ENCODE measurements at regions not wholly inside any gene's neighbourhood (a gene's known extent, or its start where the extent isn't known, plus 50 kb on each side); places are given as distances from the start of the nearest gene placed in this dataset.
"Not testable (repeated sequence)": the region's sequence is repeated elsewhere in the genome, so short reads cannot be mapped to it uniquely, and the experiment has no call there.

DNA sequence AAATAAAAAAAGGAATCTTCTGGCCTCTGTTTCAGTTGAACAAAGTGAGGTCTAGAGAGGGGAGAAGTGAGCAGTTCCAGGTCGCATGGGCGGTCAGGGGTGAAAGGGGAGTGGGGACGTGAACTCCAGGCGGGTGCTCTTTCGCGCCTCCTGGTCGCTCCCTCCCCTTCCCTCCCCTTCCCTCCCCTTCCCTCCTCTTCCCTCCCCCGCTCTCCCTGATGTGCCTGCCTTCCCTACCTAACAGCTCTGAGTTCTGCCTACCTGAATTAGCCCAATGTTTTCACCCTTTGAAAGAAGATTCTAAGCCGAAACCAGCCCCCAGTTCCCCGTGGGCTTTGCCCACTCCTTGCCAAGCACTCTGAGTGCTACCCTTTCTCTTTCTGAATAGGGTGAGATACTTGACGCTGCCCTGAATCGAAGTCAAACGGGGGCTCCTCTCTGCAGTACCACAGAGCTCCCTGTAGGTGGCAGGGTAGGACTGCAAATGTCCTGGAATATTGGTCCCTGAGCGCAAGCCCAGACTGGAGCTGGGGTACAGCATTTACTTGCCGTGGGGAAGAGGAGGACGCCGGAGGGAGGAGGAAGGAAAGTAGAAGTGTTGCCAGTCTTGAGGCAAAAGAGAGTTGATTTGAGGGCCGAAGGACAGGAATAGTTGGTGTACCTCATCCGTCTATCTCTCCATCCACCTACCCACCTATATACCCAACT lies 214.4 kb downstream of the NPIPA7 start:
- H3K36me3 ChIP-seq; H3K9me3 ChIP-seq; H3K4me3 ChIP-seq; H3K27me3 ChIP-seq; intact Hi-C loops (cut with DNase I); H3K4me1 ChIP-seq; H3K9ac ChIP-seq (ENCODE audit: low read depth in 2 of 2, low read length in 2 of 2); H3K27ac ChIP-seq: not testable (repeated sequence)
- TF ChIP-seq, protein P1, sequence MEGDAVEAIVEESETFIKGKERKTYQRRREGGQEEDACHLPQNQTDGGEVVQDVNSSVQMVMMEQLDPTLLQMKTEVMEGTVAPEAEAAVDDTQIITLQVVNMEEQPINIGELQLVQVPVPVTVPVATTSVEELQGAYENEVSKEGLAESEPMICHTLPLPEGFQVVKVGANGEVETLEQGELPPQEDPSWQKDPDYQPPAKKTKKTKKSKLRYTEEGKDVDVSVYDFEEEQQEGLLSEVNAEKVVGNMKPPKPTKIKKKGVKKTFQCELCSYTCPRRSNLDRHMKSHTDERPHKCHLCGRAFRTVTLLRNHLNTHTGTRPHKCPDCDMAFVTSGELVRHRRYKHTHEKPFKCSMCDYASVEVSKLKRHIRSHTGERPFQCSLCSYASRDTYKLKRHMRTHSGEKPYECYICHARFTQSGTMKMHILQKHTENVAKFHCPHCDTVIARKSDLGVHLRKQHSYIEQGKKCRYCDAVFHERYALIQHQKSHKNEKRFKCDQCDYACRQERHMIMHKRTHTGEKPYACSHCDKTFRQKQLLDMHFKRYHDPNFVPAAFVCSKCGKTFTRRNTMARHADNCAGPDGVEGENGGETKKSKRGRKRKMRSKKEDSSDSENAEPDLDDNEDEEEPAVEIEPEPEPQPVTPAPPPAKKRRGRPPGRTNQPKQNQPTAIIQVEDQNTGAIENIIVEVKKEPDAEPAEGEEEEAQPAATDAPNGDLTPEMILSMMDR (IDR thresholded peaks at IDR 0.05) = peak; percentile 61
- peak; percentile 30 for DNase-seq

DNA sequence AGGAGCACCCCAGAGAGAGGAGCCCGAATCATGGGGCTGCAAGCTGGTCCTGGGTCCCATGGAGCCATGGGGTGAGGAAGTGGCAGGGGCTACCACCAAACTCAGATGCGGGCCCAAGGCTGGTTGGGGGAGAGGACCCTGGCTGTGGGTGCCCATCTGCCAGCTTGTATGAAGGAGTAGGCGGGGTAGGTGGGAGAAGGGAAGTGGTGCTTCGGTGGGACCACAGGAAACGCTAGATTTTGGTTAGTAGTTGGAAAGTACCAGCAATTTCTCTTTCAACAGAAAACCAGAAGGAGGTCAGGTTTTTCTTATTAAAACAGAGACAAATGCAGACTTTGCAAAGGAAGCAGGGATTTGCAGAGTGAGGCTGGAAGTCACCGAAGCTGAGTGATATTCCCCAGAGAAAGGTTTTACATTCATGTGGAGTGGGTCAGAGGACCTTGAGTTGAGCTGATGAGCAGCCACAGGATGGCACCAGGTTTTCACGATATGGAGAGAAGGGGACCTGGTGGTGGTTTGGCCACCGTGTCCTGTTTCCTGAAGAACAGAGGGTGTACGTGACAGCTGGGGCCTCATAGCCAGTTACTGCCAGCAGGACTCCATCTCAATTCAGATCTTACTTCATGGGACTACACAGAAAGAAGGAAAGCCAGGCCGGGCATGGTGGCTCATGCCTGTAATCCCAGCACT lies 216.2 kb downstream of the NPIPA7 start:
- H3K4me1 ChIP-seq; H3K4me3 ChIP-seq; intact Hi-C loops (cut with DNase I): not testable (repeated sequence)

DNA sequence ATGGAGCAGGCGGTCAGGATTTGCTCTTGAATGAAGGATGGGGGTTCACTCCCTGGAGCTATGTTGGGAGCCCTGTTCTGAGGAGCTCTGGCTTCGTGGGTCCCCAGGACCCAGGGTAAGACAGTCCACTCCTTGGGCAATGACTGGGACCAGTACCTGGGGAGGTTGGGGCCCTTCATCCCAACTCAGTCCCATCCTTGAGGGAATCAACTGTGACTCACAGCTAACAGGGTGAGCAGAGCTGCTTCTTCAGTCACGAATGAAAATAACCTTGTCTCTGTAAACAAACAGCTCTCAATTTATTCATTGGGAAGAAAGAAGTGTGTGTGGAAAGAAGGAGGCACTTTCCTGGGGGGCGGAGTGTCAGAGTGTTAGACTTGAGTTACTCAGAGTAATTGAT lies 222.3 kb downstream of the NPIPA7 start:
- H3K4me1 ChIP-seq; DNase-seq; H3K4me3 ChIP-seq; H3K27me3 ChIP-seq; intact Hi-C loops (cut with DNase I); H3K27ac ChIP-seq; H3K9ac ChIP-seq (ENCODE audit: low read depth in 2 of 2, low read length in 2 of 2); H3K9me3 ChIP-seq; H3K36me3 ChIP-seq: not testable (repeated sequence)

More for the DNA sequence above, 216.2 kb downstream of the NPIPA7 start:
- H3K9me3 ChIP-seq; H3K27me3 ChIP-seq; H3K36me3 ChIP-seq; H3K9ac ChIP-seq (ENCODE audit: low read depth in 2 of 2, low read length in 2 of 2); DNase-seq; H3K27ac ChIP-seq: not testable (repeated sequence)

DNA sequence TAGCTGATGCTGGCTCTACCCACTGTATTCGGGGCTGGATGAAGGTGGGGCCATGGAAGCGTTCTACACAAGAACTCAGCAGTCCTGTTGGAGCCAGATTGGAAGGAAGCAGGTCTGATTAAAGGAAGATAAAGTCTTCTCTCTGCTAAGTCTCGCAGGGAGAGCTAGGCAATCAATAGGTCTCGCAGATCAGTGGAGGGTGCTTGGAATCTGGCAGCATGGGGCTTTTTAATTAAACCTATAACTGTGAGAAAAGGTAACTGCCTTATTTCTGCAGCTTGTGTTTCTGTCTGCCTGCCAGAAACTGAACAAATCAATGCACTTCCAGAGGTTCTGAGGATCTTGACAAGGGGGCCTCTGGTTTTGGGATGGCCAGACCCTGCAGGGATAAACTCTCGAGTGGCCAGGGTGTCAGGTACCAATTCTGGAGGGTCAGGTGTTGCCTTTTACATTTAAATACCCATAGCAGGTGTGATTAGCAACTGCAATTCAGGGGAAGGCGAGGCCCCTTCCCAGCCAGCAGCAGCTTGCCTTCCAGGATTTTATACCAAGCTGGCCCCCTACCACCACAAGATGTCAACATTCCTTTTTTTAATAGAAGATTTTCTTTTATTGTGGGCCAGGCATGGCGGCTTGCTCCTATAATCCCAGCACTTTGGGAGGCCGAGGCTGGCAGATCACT lies 228.6 kb downstream of the NPIPA7 start:
- H3K4me1 ChIP-seq; H3K36me3 ChIP-seq; DNase-seq; H3K27ac ChIP-seq; H3K27me3 ChIP-seq; H3K9me3 ChIP-seq; H3K4me3 ChIP-seq; intact Hi-C loops (cut with DNase I); H3K9ac ChIP-seq (ENCODE audit: low read depth in 2 of 2, low read length in 2 of 2): not testable (repeated sequence)

DNA sequence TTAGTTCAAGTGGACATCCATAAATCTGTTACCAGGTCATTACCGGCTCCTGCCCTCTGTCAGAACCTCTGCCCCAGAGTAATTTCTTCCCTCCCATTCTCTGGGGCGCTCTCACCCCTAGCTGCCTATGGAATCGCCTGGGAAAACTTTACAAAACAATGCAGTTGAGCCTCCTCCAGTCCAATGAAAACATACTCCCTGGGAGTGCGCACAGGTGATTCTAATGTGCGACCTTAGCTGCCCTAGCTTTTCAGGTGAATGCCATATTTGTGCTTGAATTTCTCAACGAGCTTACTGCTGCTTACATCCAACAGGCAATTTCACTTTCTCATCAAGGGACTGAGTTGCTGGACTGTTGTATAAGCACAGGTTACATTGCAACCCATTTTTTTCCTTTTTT lies 230.7 kb downstream of the NPIPA7 start:
- H3K27ac ChIP-seq; H3K9ac ChIP-seq (ENCODE audit: low read depth in 2 of 2, low read length in 2 of 2); H3K9me3 ChIP-seq; H3K27me3 ChIP-seq; H3K4me1 ChIP-seq; DNase-seq; H3K4me3 ChIP-seq; H3K36me3 ChIP-seq; intact Hi-C loops (cut with DNase I): not testable (repeated sequence)

DNA sequence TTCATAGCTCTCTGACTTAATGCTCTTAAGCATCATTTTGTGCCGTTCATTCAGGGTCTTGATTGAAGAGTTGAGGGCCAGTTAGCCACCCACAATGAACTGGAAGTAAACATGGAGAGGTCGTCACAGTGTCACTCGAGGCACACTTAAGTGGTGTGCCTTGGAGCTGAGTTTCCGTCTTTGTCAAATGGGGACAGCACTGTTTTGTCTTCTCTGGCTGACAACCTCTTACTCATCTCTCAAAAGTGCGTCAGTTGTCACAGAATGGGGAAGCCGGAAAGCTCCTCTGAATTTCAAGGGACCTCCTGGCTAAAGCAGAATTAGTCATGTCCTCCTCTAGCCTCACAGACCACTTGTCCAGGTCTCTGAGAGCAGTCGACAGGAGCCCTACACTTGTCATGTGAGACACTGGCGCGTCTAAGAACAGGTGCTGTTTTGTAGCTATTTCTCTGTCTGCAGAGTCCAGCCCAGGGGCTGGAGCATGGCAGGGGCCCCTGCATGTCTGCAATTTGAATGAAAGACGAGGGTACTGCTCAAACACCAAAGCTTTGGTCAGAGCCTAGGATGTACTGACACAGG lies 231.5 kb downstream of the NPIPA7 start:
- DNase-seq; H3K36me3 ChIP-seq; H3K9me3 ChIP-seq; H3K27ac ChIP-seq; H3K4me1 ChIP-seq; H3K27me3 ChIP-seq; intact Hi-C loops (cut with DNase I); H3K9ac ChIP-seq (ENCODE audit: low read depth in 2 of 2, low read length in 2 of 2); H3K4me3 ChIP-seq: not testable (repeated sequence)

DNA sequence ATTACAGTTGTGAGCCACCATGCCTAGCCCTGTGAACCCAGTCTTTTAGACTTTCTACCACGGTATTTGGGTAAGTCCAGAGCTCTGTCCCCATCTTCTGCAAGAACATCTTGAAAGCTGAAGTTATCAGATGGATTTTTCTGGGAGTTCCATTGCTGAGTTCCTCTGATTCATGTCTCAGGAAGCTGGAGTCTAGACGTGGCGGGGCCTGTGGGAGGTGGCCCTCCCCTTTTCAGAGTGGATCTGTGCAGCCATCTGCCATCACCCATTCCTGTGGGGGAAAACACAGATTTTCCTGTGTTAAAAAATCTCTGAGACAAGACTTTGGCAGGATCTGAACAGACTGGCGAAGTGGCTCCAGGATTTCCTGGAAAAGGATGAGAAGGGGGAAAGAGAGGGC lies 234.3 kb downstream of the NPIPA7 start:
- intact Hi-C loops (cut with DNase I); H3K27ac ChIP-seq; H3K4me1 ChIP-seq; DNase-seq; H3K9me3 ChIP-seq; H3K4me3 ChIP-seq; H3K36me3 ChIP-seq; H3K9ac ChIP-seq (ENCODE audit: low read depth in 2 of 2, low read length in 2 of 2); H3K27me3 ChIP-seq: not testable (repeated sequence)

DNA sequence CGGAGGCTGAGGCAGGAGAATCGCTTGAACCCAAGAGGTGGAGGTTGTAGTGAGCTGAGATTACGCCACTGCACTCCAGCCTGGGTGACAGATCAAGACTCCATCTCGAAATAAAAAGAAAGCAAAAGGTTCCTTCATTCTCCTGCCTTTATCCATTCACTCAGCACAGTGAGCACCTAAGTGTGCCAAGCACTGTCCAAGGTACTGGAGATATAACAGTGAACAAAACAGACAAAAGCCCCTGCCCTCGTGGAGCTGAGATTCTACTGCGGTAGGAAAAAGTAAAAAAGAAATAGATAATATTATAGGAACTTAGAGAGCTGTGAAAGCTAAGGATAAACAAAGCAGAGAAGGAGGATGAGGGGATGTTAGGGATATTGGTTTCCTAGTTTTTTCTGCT lies 235.5 kb downstream of the NPIPA7 start:
- H3K9ac ChIP-seq (ENCODE audit: low read depth in 2 of 2, low read length in 2 of 2); DNase-seq; H3K27ac ChIP-seq; H3K9me3 ChIP-seq; H3K36me3 ChIP-seq; intact Hi-C loops (cut with DNase I); H3K27me3 ChIP-seq; H3K4me1 ChIP-seq; H3K4me3 ChIP-seq: not testable (repeated sequence)

DNA sequence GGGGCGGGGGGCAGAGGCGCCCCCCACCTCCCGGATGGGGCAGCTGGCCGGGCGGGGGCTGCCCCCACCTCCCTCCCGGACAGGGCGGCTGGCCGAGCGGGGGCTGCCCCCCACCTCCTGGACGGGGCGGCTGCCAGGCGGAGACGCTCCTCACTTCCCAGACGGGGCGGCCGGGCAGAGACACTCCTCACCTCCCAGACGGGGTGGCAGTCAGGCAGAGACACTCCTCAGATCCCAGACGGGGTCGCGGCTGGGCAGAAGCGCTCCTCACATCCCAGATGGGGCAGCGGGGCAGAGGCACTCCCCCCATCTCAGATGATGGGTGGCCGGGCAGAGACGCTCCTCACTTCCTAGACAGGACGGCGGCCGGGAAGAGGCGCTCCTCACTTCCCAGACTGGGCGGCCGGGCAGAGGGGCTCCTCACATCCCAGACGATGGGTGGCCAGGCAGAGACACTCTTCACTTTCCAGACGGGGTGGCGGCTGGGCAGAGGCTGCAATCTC lies 240.1 kb downstream of the NPIPA7 start:
- H3K27me3 ChIP-seq; H3K9ac ChIP-seq (ENCODE audit: low read depth in 2 of 2, low read length in 2 of 2); intact Hi-C loops (cut with DNase I); DNase-seq; H3K4me3 ChIP-seq; H3K36me3 ChIP-seq; H3K9me3 ChIP-seq; H3K27ac ChIP-seq; H3K4me1 ChIP-seq: not testable (repeated sequence)

DNA sequence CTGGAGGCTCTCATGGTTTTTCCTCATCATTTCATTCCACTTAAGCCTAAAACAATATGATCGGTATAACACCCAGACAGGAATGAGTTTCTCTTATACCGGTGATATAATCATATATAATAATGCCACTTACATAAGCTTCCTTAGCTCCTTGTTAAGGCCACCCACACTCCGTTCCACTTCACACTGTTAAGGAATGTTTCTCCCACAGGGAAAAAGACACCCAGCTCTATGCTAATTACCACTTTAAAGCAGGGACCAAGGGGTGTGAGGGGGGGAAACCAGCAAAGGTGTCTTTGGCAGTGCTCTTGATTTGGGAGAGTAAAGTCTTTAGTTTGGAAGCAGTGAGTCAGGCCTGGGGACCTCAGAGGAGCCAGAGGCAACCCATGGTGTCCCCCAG lies 245.4 kb downstream of the NPIPA7 start:
- H3K27ac ChIP-seq; H3K4me1 ChIP-seq; H3K4me3 ChIP-seq; H3K9me3 ChIP-seq; H3K36me3 ChIP-seq; intact Hi-C loops (cut with DNase I); DNase-seq; H3K9ac ChIP-seq (ENCODE audit: low read depth in 2 of 2, low read length in 2 of 2); H3K27me3 ChIP-seq: not testable (repeated sequence)

DNA sequence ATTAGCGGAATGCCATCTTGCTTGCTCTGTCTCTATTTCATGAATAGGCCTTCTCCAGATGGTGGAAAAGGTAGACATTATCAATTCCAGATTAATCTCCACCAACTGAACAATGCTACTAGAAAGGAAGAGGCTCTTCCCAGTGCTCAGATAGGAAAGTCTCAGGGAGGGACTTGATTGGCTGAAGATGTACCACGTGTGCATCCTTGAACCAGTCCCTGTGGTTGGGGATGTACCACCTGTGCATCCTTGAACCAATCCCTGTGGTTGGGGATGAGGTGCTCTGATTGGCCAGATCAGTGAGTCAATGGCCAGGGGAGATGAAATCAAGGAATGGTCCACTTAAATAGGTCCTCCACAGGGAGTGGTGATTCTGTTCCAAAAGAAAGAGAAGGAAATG lies 246.2 kb downstream of the NPIPA7 start:
- H3K36me3 ChIP-seq; intact Hi-C loops (cut with DNase I); H3K4me1 ChIP-seq; H3K9me3 ChIP-seq; H3K27me3 ChIP-seq; H3K9ac ChIP-seq (ENCODE audit: low read depth in 2 of 2, low read length in 2 of 2); H3K27ac ChIP-seq; H3K4me3 ChIP-seq; DNase-seq: not testable (repeated sequence)

DNA sequence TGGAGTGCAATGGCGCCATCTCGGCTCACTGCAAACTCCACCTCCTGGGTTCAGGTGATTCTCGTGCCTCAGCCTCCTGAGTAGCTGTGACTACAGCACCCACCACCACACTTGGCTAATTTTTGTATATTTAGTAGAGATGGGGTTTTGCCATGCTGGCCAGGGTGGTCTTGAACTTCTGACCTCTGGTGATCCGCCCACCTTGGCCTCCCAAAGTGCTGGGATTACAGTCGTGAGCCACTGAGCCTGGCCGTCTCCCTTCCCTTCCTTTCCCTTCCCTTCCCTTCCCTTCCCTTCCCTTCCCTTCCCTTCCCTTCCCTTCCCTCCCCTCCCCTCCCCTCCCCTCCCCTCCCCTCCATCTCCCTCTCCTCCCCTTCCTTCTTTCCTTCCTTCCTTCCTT lies 248.9 kb downstream of the NPIPA7 start:
- intact Hi-C loops (cut with DNase I); H3K36me3 ChIP-seq; H3K4me3 ChIP-seq; DNase-seq; H3K9me3 ChIP-seq; H3K27ac ChIP-seq; H3K4me1 ChIP-seq; H3K9ac ChIP-seq (ENCODE audit: low read depth in 2 of 2, low read length in 2 of 2); H3K27me3 ChIP-seq: not testable (repeated sequence)
